ENCODE measurements at regions not wholly inside any gene's neighbourhood (a gene's known extent, or its start where the extent isn't known, plus 50 kb on each side); places are given as distances from the start of the nearest gene placed in this dataset.

DNA sequence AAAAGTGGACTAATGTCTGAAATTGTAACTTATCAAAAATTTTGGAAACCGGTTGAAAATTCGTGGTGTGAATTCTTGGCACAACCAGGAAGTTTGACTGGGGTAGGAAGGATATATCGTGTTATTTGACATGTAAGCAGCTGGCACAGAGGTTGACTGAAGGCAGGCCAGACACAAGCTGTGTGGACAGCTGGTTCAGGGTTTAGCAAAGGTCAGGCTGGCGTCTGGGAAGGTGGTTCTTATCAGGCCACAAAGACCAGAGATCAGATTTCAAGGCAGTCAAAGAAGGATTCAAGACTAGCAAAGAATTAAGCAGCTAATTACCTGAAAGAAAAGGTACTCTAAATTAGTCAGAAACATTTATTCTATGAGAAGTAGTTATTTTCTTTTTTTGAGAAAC is 450.2 kb upstream of the MDGA2 start:
- peaks cover 5 to 8% (median 6%) of the 10 kb centered on the region in 3 donors for H3K9me3 Mint-ChIP-seq
- H3K4me3 Mint-ChIP-seq = no peak overlapping the region
- no peaks in the 10 kb centered on the region for H3K27me3 ChIP-seq (replicated peaks in 1 of 2; ENCODE audit: control insufficient read depth in 2 of 2, extremely low read depth in 1 of 2, insufficient read depth in 2 of 2, low read length in 1 of 2)

DNA sequence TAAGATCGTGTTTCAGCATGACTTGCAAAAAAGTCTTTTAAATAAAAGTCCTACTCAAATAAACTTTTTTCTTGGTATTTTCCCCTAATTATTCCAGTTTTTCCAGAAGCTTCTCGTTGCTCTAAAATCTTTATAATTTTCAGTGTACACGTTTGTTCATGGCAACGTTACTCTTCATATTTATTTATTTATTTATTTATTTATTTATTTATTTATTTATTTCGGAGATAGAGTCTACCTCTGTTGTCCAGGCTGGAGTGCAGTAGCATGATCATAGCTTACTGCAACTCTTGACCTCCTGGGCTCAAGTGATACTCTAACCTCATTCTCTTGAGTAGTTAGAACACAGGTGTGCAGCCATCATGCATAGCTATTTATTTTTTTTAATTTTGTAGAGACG is 438.3 kb upstream of the MDGA2 start:
- no peak overlapping the region for H3K27ac Mint-ChIP-seq
- H3K9me3 ChIP-seq = no peaks in the 10 kb centered on the region
- no peaks in the 10 kb centered on the region for H3K27me3 Mint-ChIP-seq
- H3K4me1 ChIP-seq (ENCODE audit: control insufficient read depth in 1 of 2, extremely low read depth in 1 of 2, insufficient read depth in 2 of 2, low read length in 2 of 2) = no peaks in the 10 kb centered on the region
- H3K27me3 ChIP-seq (replicated peaks in 1 of 2; ENCODE audit: control insufficient read depth in 2 of 2, extremely low read depth in 1 of 2, insufficient read depth in 2 of 2, low read length in 1 of 2) = no peaks in the 10 kb centered on the region
- ChIA-PET POLR2A (no interaction called here), CTCF (no interaction called here)
- H3K36me3 ChIP-seq (ENCODE audit: control insufficient read depth in 2 of 2, extremely low read depth in 1 of 2, insufficient read depth in 1 of 2, low read length in 1 of 2) = no peaks in the 10 kb centered on the region
- no peak overlapping the region for H3K4me3 ChIP-seq (ENCODE audit: control insufficient read depth in 1 of 2, extremely low read depth in 1 of 2, low read length in 1 of 2)
- H3K27ac ChIP-seq (ENCODE audit: low read length) = no peak overlapping the region
- no peak overlapping the region for H3K4me3 Mint-ChIP-seq
- WGBS (ENCODE audit: insufficient coverage) = no CpG with 5 or more reads among the region's 6 CpGs
- no peak for ATAC-seq (replicated peaks in 1 of 4)
- no peaks in the 10 kb centered on the region for H3K4me1 Mint-ChIP-seq
- no peak for DNase-seq
- H3K9me3 Mint-ChIP-seq = peaks cover 12 to 14% (median 12%) of the 10 kb centered on the region in 3 donors
- H3K36me3 Mint-ChIP-seq = no peaks in the 10 kb centered on the region

More for the DNA sequence above, 450.2 kb upstream of the MDGA2 start:
- ATAC-seq (replicated peaks in 1 of 4) (no peak), DNase-seq (no peak)
- no peaks in the 10 kb centered on the region for H3K36me3 ChIP-seq (ENCODE audit: control insufficient read depth in 2 of 2, extremely low read depth in 1 of 2, insufficient read depth in 1 of 2, low read length in 1 of 2)
- H3K27ac ChIP-seq (ENCODE audit: low read length) = no peak overlapping the region
- Mint-ChIP-seq H3K27ac (no peak overlapping the region), H3K4me1 (no peaks in the 10 kb centered on the region), H3K27me3 (no peaks in the 10 kb centered on the region), H3K36me3 (no peaks in the 10 kb centered on the region)
- H3K9me3 ChIP-seq = no peaks in the 10 kb centered on the region
- 65% methylated on average over 4 of the region's 4 CpGs for WGBS (ENCODE audit: insufficient coverage)
- H3K4me1 ChIP-seq (ENCODE audit: control insufficient read depth in 1 of 2, extremely low read depth in 1 of 2, insufficient read depth in 2 of 2, low read length in 2 of 2) = no peaks in the 10 kb centered on the region
- H3K4me3 ChIP-seq (ENCODE audit: control insufficient read depth in 1 of 2, extremely low read depth in 1 of 2, low read length in 1 of 2) = no peak overlapping the region
- CTCF ChIA-PET = no interaction called here
- POLR2A ChIA-PET = interaction anchor here in 1 of 2 donors (0.7 kb wide), 1 partner anchor 364 kb away, joined by 3 read pairs; no protein-coding TSS in a partner anchor

DNA sequence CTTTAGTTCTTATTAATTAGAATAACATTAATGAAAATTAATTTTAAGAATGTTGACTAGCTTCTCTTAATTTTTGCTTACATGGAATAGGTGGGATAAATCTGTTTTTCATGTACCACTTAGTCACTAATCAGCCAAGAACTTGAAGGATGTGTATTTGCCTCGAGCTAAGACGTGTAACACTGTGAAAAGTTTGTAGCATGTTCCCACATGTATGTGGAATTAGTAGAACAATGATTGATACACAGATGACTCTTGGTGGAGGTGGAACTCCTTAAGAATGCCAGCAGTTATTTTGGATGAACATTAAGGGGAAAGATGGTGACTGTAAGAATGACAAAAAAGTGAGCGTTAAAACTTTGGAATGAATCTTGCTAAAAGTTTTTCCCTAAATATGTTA is 435.7 kb upstream of the MDGA2 start:
- Histone ChIP-seq H3K4me1 (ENCODE audit: control insufficient read depth in 1 of 2, extremely low read depth in 1 of 2, insufficient read depth in 2 of 2, low read length in 2 of 2) (no peaks in the 10 kb centered on the region), H3K9me3 (no peaks in the 10 kb centered on the region), H3K27me3 (replicated peaks in 1 of 2; ENCODE audit: control insufficient read depth in 2 of 2, extremely low read depth in 1 of 2, insufficient read depth in 2 of 2, low read length in 1 of 2) (no peaks in the 10 kb centered on the region), H3K36me3 (ENCODE audit: control insufficient read depth in 2 of 2, extremely low read depth in 1 of 2, insufficient read depth in 1 of 2, low read length in 1 of 2) (no peaks in the 10 kb centered on the region), H3K4me3 (ENCODE audit: control insufficient read depth in 1 of 2, extremely low read depth in 1 of 2, low read length in 1 of 2) (no peak overlapping the region), H3K27ac (ENCODE audit: low read length) (no peak overlapping the region)
- ChIA-PET POLR2A (no interaction called here), CTCF (interaction anchor here in 1 of 2 donors (0.5 kb wide), 1 partner anchor 1389 kb away, joined by 3 read pairs; no protein-coding TSS in a partner anchor)
- Mint-ChIP-seq H3K4me1 (no peaks in the 10 kb centered on the region), H3K36me3 (no peaks in the 10 kb centered on the region), H3K9me3 (peaks cover 11 to 12% (median 11%) of the 10 kb centered on the region in 3 donors), H3K4me3 (no peak overlapping the region), H3K27me3 (no peaks in the 10 kb centered on the region), H3K27ac (no peak overlapping the region)
- ATAC-seq (replicated peaks in 1 of 4) (no peak), DNase-seq (no peak)
- 33% methylated on average over 1 of the region's 3 CpGs for WGBS (ENCODE audit: insufficient coverage)

DNA sequence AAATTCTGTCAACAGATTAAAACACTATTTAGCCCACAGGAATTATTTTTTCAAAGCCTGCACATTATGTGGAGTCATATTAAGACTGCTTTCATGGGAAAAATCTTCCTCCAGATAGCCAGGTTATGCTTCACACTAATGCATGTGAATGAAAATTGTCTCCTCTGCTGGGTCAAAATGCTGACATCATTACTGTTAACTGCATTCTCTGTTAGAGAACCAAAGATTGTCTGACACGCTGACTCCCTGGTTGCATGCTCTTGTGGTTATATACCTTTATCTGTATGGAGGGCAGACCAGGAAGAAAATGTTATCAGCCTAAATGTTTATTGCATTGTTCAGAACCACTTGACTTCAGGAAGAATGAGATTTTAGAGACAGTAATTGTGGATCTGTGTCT is 432.2 kb upstream of the MDGA2 start:
- Mint-ChIP-seq H3K36me3 (no peaks in the 10 kb centered on the region), H3K4me3 (no peak overlapping the region), H3K4me1 (no peaks in the 10 kb centered on the region), H3K27ac (no peak overlapping the region), H3K9me3 (peaks cover 10 to 18% (median 16%) of the 10 kb centered on the region in 3 donors), H3K27me3 (no peaks in the 10 kb centered on the region)
- no peaks in the 10 kb centered on the region for H3K4me1 ChIP-seq (ENCODE audit: control insufficient read depth in 1 of 2, extremely low read depth in 1 of 2, insufficient read depth in 2 of 2, low read length in 2 of 2)
- ChIA-PET POLR2A (no interaction called here), CTCF (no interaction called here)
- H3K36me3 ChIP-seq (ENCODE audit: control insufficient read depth in 2 of 2, extremely low read depth in 1 of 2, insufficient read depth in 1 of 2, low read length in 1 of 2) = no peaks in the 10 kb centered on the region
- H3K27ac ChIP-seq (ENCODE audit: low read length) = no peak overlapping the region
- H3K27me3 ChIP-seq (replicated peaks in 1 of 2; ENCODE audit: control insufficient read depth in 2 of 2, extremely low read depth in 1 of 2, insufficient read depth in 2 of 2, low read length in 1 of 2) = no peaks in the 10 kb centered on the region
- no peak overlapping the region for H3K4me3 ChIP-seq (ENCODE audit: control insufficient read depth in 1 of 2, extremely low read depth in 1 of 2, low read length in 1 of 2)
- ATAC-seq (replicated peaks in 1 of 4) = no peak
- DNase-seq = no peak
- WGBS (ENCODE audit: insufficient coverage) = no CpG with 5 or more reads among the region's 1 CpG
- H3K9me3 ChIP-seq = no peaks in the 10 kb centered on the region

DNA sequence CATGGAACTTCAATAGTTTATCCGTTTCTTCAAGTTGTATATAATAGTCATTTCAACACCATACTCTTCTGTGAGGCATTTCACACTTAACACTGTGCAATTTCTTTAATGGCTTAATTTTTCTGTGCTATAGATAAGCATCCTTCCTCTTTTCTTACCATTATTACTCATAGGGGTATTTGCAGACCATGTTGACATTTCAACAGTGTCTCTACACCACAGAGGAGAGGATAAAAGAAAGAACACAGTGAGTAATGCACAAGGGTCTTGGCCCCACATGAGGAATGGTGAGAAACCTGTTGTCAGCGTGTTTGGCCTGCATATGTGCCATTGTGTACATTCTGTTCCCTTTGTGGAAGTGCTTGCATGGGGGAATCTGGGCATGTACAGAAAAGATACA is 421.5 kb upstream of the MDGA2 start:
- Mint-ChIP-seq H3K36me3 (no peaks in the 10 kb centered on the region), H3K4me3 (no peak overlapping the region), H3K9me3 (peaks cover 13 to 26% (median 25%) of the 10 kb centered on the region in 3 donors), H3K27me3 (no peaks in the 10 kb centered on the region), H3K27ac (no peak overlapping the region), H3K4me1 (no peaks in the 10 kb centered on the region)
- no peaks in the 10 kb centered on the region for H3K27me3 ChIP-seq (replicated peaks in 1 of 2; ENCODE audit: control insufficient read depth in 2 of 2, extremely low read depth in 1 of 2, insufficient read depth in 2 of 2, low read length in 1 of 2)
- no peak for ATAC-seq (replicated peaks in 1 of 4)
- no peak for DNase-seq
- no peaks in the 10 kb centered on the region for H3K9me3 ChIP-seq
- no peaks in the 10 kb centered on the region for H3K4me1 ChIP-seq (ENCODE audit: control insufficient read depth in 1 of 2, extremely low read depth in 1 of 2, insufficient read depth in 2 of 2, low read length in 2 of 2)
- CTCF ChIA-PET = no interaction called here
- no peak overlapping the region for H3K4me3 ChIP-seq (ENCODE audit: control insufficient read depth in 1 of 2, extremely low read depth in 1 of 2, low read length in 1 of 2)
- H3K36me3 ChIP-seq (ENCODE audit: control insufficient read depth in 2 of 2, extremely low read depth in 1 of 2, insufficient read depth in 1 of 2, low read length in 1 of 2) = no peaks in the 10 kb centered on the region
- POLR2A ChIA-PET = no interaction called here
- no peak overlapping the region for H3K27ac ChIP-seq (ENCODE audit: low read length)
- WGBS (ENCODE audit: insufficient coverage) = 80% methylated on average over 1 of the region's 2 CpGs

DNA sequence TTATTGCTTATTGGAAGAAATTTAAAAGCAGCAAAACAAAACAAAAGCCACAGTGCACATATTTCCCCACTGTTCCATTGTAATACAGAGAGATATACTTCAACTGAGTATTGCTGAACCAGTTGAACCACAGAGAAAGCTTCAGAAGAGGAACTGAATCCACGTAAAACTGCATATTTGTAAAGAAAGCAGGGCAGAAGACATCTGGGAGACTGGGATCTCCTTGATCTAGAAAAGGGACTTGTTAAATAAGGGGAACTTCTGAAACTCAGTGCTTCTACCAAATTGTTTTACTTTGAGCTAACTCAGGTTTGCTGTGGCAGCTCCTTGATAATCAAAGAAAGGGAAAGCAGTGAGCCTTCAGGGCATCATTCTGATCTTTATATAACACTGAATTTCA is 411.1 kb upstream of the MDGA2 start:
- H3K4me1 ChIP-seq (ENCODE audit: control insufficient read depth in 1 of 2, extremely low read depth in 1 of 2, insufficient read depth in 2 of 2, low read length in 2 of 2) = no peaks in the 10 kb centered on the region
- DNase-seq (no peak), ATAC-seq (replicated peaks in 1 of 4) (no peak)
- no peak overlapping the region for H3K4me3 ChIP-seq (ENCODE audit: control insufficient read depth in 1 of 2, extremely low read depth in 1 of 2, low read length in 1 of 2)
- peaks cover 3% of the 10 kb centered on the region for H3K9me3 ChIP-seq
- CTCF ChIA-PET = no interaction called here
- H3K4me1 Mint-ChIP-seq = no peaks in the 10 kb centered on the region
- no peak overlapping the region for H3K4me3 Mint-ChIP-seq
- POLR2A ChIA-PET = no interaction called here
- no peak overlapping the region for H3K27ac ChIP-seq (ENCODE audit: low read length)
- 38% methylated on average over 1 of the region's 1 CpG for WGBS (ENCODE audit: insufficient coverage)
- H3K36me3 ChIP-seq (ENCODE audit: control insufficient read depth in 2 of 2, extremely low read depth in 1 of 2, insufficient read depth in 1 of 2, low read length in 1 of 2) = no peaks in the 10 kb centered on the region
- H3K27ac Mint-ChIP-seq = no peak overlapping the region
- no peaks in the 10 kb centered on the region for H3K27me3 ChIP-seq (replicated peaks in 1 of 2; ENCODE audit: control insufficient read depth in 2 of 2, extremely low read depth in 1 of 2, insufficient read depth in 2 of 2, low read length in 1 of 2)
- peaks cover 10 to 28% (median 16%) of the 10 kb centered on the region in 3 donors for H3K9me3 Mint-ChIP-seq
- H3K27me3 Mint-ChIP-seq = no peaks in the 10 kb centered on the region
- no peaks in the 10 kb centered on the region for H3K36me3 Mint-ChIP-seq

DNA sequence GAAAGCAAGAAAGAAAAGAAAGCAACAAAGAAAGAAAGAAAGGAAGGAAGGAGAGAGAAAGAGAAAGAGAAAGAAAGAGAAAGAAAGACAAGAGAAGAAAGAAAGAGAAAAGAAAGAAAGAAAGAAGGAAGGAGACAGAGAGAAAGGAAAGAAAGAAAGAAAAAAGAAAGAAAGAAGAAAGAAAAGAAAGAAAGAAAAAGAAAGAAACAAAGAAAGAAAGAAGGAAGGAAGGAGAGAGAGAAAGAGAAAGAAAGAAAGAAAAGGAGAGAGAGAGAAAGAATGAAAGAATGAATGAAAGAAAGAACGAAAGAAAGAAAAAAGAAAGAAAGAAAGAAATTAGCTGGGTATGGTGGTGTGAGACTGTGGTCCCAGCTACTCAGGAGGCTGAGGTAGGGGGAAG is 400.1 kb upstream of the MDGA2 start:
- H3K27me3 ChIP-seq (replicated peaks in 1 of 2; ENCODE audit: control insufficient read depth in 2 of 2, extremely low read depth in 1 of 2, insufficient read depth in 2 of 2, low read length in 1 of 2) = no peaks in the 10 kb centered on the region
- H3K27ac Mint-ChIP-seq = no peak overlapping the region
- ChIA-PET CTCF (interaction anchor here in 1 of 2 donors (0.7 kb wide), 1 partner anchor 493 kb away, joined by 3 read pairs; no protein-coding TSS in a partner anchor), POLR2A (no interaction called here)
- ATAC-seq (replicated peaks in 1 of 4) (no peak), DNase-seq (no peak)
- peaks cover 14 to 26% (median 22%) of the 10 kb centered on the region in 3 donors for H3K9me3 Mint-ChIP-seq
- WGBS (ENCODE audit: insufficient coverage) = 50% methylated on average over 1 of the region's 1 CpG
- H3K4me3 ChIP-seq (ENCODE audit: control insufficient read depth in 1 of 2, extremely low read depth in 1 of 2, low read length in 1 of 2) = no peak overlapping the region
- H3K4me1 Mint-ChIP-seq = no peaks in the 10 kb centered on the region
- no peaks in the 10 kb centered on the region for H3K36me3 ChIP-seq (ENCODE audit: control insufficient read depth in 2 of 2, extremely low read depth in 1 of 2, insufficient read depth in 1 of 2, low read length in 1 of 2)
- H3K27ac ChIP-seq (ENCODE audit: low read length) = no peak overlapping the region
- no peak overlapping the region for H3K4me3 Mint-ChIP-seq
- H3K4me1 ChIP-seq (ENCODE audit: control insufficient read depth in 1 of 2, extremely low read depth in 1 of 2, insufficient read depth in 2 of 2, low read length in 2 of 2) = no peaks in the 10 kb centered on the region
- H3K36me3 Mint-ChIP-seq = no peaks in the 10 kb centered on the region
- no peaks in the 10 kb centered on the region for H3K9me3 ChIP-seq
- H3K27me3 Mint-ChIP-seq = no peaks in the 10 kb centered on the region
